ENCODE measurements at regions not wholly inside any gene's neighbourhood (a gene's known extent, or its start where the extent isn't known, plus 50 kb on each side); places are given as distances from the start of the nearest gene placed in this dataset.

GRCh38 chrX:145716226-145716625, 101.4 kb upstream of the SLITRK2 start:
- TF ChIP-seq POLR2AphosphoS5 (IDR thresholded peaks at IDR 0.05), result no peak
- TF ChIP-seq CTCF (IDR thresholded peaks at IDR 0.05), result no peak
